Right kidney (tissue), 1 donor: ENCODE measurements at regions not wholly inside any gene's neighbourhood (a gene's known extent, or its start where the extent isn't known, plus 50 kb on each side); places are given as distances from the start of the nearest gene placed in this dataset.

Experiments used
- DNase-seq: peaks from one replicate; pipeline ENCODE4 v3.0.0-alpha.2; 2016

- no peak for DNase-seq
These were observed 251.5 kb upstream of the TNC start for GRCh38 chr9:115369322-115369957.

- no peak for DNase-seq
These were observed 255.2 kb upstream of the TNC start for GRCh38 chr9:115373000-115373709.

GRCh38 chr9:115373710-115374045, 255.7 kb upstream of the TNC start:
- DNase-seq = no peak

GRCh38 chr9:115374724-115375268, 256.8 kb upstream of the TNC start:
- no peak for DNase-seq

GRCh38 chr9:115378241-115378640, 260.3 kb upstream of the TNC start:
- DNase-seq = no peak

GRCh38 chr9:115378758-115379157, 260.8 kb upstream of the TNC start:
- no peak for DNase-seq

GRCh38 chr9:115379719-115380118, 261.8 kb upstream of the TNC start:
- DNase-seq = no peak

GRCh38 chr9:115382865-115383264, 264.9 kb upstream of the TNC start:
- DNase-seq = no peak

- no peak for DNase-seq
These were observed 267.6 kb upstream of the TNC start for GRCh38 chr9:115385383-115386122.

GRCh38 chr9:115386963-115387770, 269.2 kb upstream of the TNC start:
- no peak for DNase-seq

GRCh38 chr9:115391168-115391825, 273.3 kb upstream of the TNC start:
- DNase-seq = peak; percentile 22

GRCh38 chr9:115393976-115394775, 276.2 kb upstream of the TNC start:
- DNase-seq = no peak

- no peak for DNase-seq
These were observed 277.6 kb upstream of the TNC start for GRCh38 chr9:115395511-115396021.

- no peak for DNase-seq
These were observed 278.1 kb upstream of the TNC start for GRCh38 chr9:115396071-115396529.

- no peak for DNase-seq
These were observed 279.8 kb upstream of the TNC start for GRCh38 chr9:115397591-115398312.

GRCh38 chr9:115398313-115398650, 280.3 kb upstream of the TNC start:
- no peak for DNase-seq

- DNase-seq = no peak
These were observed 281.0 kb upstream of the TNC start for GRCh38 chr9:115398996-115399395.

- DNase-seq = peak; percentile 25
These were observed 282.8 kb upstream of the TNC start for GRCh38 chr9:115400796-115401195.

GRCh38 chr9:115401756-115402327, 283.9 kb upstream of the TNC start:
- no peak for DNase-seq

GRCh38 chr9:115403753-115404152, 285.8 kb upstream of the TNC start:
- DNase-seq = no peak
